Fibroblast of skin of abdomen (primary cell): ENCODE measurements at regions not wholly inside any gene's neighbourhood (a gene's known extent, or its start where the extent isn't known, plus 50 kb on each side); places are given as distances from the start of the nearest gene placed in this dataset.

ENCODE experiments used
- DNase-seq: peaks from one replicate; pipeline ENCODE4 v3.0.0-alpha.2; 2013

DNA sequence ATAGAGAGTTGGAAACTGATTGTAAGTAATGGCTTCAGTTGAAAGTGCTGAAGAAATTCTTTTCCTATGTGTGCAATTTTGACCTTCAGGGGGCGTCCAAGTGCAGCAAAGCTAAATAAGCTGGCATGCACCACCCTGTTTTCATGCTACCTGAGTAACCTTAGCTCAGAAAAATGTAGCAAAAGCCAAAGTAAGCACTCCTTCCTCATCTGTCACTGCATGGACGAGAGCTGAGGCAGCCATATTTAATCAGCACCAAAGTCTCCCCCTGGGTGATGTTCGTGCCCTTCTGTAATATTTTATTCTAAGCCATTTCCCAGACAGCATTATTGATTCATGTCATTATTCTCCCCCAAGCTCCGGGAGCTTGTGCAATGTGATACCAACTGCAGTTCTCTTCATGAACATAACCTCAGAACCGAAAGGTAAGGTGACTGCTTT lies 123.1 kb downstream of the RPS12 start:
- no peak for DNase-seq

DNA sequence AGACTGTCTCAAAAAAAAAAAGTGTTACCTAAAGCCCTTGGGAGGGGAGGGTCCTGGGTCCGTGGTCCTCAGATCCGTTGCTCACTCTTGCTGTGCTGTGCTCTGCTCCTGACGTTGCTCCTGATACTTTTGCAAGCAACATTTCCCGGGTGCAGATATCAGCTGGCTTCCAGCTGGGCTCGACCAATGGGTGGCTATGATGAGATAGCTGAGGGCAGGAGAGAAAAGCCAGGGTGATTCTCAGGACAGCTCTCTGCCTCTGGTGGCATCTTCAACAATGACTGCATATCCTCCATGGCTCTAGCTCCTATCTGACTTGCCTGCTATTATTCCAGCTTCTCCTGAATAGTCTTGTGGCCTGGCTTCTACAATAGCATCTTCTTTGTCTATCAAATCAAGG lies 134.5 kb downstream of the RPS12 start:
- no peak for DNase-seq

DNA sequence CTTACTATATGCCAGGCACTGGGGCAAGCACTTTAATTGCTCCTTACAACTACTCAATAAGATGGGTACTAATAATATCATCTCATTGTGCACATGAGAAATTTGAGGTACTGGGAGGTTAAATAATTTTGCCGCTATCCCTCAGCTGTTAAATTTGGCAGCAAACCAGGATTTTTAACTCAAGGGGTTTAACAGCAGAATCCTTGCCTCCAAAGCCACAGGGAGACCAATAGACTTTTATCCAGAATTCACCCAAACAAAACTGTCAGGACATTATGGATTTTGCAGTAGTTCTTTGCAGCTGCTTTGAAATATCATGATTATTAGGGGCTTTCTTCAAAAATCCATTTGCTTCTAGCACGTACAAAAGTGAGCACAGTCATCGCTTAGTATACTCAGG lies 136.2 kb downstream of the RPS12 start:
- DNase-seq = no peak

- DNase-seq = peak; percentile 20
These were observed 137.9 kb downstream of the RPS12 start for GRCh38 chr6:132952031-132952867.

GRCh38 chr6:132952986-132953385 lies 138.6 kb downstream of the RPS12 start:
- DNase-seq = no peak

- DNase-seq = no peak
These were observed 139.9 kb downstream of the RPS12 start for GRCh38 chr6:132954222-132954621.

GRCh38 chr6:132954936-132955335 lies 140.6 kb downstream of the RPS12 start:
- no peak for DNase-seq

- DNase-seq = no peak
These were observed 145.4 kb downstream of the RPS12 start for GRCh38 chr6:132959639-132960326.

DNA sequence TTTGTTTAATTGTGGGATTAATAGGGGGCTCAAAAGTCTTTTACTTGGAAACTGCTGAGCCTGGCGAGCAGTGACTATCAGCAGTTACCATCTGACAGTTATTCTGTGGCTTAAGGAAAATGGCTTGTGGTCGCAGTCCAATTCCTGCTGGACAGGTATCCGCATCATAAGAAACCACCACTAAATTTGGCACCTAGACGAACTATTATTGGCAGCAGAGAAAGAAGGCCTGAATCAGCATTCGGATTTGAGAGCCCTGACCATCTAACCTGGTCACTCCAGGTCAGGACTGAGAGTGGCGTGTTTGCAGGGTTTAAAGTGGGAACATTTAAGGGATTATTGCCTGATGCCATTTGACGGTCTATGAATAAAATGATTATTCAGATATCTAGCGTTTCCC lies 146.4 kb downstream of the RPS12 start:
- no peak for DNase-seq

DNA sequence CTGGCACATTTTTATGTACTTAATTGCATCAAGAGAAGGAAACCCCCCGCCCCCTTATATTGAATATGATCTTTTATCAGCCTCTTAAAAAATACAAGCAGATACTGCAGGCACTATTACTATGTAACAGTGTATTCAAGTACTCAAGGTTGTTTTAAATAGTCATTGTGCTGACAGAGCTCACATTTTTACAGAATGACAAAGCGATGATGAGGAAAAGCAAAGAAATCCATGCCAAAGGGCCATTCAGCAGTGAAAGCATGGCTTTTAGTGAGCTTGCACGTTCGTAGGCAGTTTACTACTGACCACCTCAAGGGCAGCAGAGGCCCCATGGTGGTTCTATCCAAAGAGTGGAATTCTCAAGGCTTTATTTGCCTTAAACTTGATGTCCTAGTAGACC lies 146.8 kb downstream of the RPS12 start:
- DNase-seq = peak; percentile 77

GRCh38 chr6:132961610-132962009 lies 147.2 kb downstream of the RPS12 start:
- DNase-seq = no peak

DNA sequence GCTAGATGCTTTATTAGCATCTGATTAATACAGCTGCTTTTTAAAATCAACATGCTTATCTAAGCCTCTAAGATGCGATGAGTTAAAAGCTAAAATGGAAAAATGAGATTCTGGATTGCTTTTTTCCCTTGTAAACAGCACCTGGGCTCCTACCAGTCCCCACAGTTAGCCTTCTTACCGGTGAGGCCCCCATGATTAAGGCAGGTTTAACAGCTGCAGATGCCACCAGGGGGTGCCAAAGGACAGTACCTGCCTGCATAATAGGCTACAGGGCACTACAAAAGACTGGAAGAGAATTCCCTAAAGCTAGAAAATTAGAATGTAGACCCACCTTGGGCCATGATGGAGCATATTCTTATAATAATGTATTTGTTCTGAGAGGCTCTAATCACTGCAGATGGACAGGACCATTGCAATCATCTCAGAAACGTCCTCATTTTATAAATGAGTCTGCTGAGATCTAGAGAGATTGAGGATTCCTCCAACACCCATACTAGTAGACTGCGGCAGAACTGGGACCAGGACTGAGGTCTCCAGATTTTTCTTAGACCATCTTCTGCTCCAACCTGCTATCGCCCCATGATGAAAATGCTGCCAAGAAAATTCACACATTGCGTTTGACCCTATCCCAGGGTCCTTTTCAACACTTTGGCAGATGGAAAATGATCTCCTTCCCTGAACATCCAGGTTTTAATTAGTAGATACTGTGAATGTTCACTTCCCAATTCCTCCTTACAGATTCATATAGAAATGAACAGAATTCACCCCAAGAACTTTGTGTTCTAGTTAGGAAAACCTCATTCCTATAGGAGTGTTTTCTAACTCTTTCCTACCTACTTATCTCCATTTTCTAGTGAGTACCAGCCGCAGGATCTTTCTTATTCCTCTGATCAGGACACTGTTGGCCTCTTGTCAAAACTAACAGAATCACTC lies 148.8 kb downstream of the RPS12 start:
- peak; percentile 50 for DNase-seq

DNA sequence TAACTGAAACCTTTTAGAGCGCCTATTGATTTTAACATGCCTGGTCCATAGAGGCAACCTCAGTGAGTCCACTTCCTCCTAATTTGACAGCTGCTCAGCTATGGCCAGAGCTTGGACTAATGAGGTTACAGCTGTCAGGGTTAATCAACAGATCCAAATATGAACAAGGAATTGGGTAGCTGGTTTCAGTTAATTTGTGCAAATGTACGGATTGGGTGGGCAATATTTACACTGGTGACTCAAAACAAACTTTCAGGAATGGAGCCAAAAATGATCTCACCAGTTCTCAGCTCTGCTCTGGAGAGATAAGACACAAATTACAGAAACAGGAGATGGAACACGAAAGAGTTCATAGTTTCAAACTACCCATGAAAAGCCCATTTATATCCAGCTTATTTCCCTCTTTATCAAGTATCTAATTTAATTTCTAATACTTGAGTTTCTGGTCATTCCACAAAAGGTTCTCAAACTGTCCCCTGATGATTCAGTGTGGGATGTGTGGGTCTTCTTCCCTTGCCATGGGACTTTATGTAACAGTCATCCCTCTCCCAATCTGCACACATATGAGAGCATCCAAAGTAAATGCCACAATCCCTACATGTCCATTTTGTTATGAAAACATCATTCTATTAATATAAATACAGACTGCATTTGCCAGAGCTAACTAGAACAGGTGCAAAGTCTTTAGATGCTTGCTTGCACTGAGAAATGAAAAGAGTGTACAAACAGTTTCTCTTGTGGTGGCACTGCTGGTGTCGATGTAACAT lies 149.9 kb downstream of the RPS12 start:
- peak; percentile 29 for DNase-seq

GRCh38 chr6:132964868-132965382 lies 150.6 kb downstream of the RPS12 start:
- no peak for DNase-seq

DNA sequence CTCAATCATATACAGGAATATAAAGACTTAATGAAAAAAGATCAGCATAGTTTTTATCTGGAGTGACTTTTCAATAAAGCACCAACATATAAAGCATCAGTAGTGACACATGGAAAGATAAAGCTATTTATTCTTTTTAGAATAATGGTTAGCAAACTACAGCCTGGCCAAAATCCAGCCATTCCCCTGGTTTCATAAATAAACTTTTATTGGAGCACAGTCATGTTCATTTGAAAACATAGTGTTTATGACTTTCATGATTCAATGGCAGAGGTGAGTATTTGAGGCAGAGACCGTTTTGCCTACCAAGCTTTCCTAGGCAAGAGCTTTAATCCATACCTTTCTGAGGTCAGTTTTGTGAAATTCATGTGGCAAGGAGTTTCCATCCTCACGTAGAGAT lies 153.5 kb downstream of the RPS12 start:
- no peak for DNase-seq

DNA sequence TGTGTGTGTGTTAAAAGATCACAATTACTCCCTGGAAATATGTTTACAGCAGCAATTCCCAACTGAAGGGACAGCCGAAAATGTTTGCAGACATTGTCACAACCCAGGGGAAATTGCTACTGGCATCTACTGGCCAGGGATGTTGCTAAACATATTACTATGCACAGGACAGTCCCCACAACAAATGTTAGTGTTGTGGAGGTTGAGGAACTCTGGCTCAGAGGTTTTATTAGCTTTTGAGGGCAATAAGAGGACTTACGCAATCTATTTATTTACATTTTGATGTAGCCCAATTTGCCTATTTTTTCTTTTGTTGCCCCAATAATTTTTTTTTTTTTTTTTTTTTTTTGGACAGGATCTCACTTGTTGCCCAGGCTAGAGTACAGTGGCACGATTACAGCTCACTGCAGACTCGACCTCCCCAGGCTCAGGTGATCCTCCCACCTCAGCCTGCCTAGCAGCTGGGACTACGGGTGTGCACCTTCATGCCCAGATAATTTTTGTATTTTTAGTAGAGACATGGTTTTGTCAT lies 154.1 kb downstream of the RPS12 start:
- no peak for DNase-seq

DNA sequence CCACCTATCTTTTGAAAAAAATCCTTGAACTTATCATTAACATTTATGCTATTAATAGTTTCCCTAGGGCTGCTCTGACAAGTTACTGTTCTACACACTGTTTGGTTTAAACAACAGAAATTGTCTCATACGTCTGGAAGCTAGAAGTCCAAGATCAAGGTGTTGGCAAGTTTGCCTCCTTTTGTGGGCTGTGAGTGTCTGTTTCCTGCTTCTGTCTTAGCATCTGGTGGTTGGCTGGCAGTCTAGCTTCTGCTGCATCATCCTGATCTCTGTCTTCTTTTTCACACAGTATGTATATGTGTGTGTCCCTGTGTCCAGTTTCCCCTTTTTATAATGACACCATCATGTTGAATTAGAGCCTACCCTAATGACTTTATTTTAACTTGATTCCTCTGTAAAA lies 154.8 kb downstream of the RPS12 start:
- peak; percentile 13 for DNase-seq

DNA sequence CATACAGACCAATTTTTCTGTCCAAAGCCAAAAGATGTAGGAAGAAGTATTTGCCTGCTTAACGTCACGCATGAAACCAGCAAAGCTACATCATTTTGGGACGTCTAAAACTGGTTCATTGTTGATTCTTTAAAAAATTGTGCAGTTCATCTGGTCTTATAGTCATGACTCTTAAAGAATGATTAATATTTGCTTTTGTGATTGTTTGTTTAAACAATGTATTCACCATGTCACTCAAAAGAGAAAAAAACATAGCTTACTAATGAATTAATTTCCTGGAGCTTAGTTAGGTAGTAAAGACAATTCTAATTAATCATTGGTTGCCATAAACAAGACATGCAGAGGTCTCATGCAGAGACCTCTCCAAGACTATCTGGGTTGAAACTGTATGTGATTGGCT lies 157.3 kb downstream of the RPS12 start:
- DNase-seq = no peak

DNA sequence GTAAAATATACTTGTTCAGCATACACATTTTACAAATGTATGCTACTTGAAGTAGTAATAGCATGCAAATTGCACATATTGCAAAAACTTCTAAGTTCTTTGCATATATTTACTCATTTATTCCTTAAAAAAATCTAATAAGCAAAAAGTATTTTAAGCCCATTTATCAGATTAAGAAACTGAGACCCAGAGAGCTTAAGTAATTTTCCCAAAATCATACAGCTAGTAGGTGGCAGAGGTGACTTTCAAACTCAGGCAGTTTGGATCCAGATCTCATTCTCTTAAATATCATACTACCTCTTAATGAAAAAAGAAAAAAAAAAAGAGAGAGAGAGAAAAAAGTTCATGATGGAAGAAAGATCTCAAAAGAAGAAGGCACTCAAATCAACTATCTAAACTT lies 157.9 kb downstream of the RPS12 start:
- no peak for DNase-seq

GRCh38 chr6:132972971-132973370 lies 158.6 kb downstream of the RPS12 start:
- no peak for DNase-seq

DNA sequence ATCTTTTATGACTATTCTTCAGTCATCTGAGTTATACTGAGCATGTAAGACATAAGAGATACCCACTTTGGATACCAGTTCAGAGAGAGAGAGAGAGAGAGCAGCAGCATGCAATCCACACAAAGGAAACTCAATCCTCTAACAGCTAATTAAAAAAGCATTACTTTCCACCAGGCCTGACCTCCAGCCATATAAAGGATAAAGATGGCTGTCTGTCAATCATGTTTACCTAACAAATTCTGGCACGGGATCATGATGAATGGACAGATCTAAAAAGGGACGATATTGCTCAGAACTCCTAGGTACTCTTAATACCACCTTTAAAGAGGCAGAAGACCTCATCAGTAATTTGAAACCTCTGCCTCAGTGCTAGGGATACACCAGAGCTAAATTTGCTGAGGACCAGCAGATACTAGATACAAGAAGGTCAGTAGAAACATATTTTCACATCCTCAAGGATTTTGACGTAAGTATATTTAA lies 159.2 kb downstream of the RPS12 start:
- no peak for DNase-seq

DNA sequence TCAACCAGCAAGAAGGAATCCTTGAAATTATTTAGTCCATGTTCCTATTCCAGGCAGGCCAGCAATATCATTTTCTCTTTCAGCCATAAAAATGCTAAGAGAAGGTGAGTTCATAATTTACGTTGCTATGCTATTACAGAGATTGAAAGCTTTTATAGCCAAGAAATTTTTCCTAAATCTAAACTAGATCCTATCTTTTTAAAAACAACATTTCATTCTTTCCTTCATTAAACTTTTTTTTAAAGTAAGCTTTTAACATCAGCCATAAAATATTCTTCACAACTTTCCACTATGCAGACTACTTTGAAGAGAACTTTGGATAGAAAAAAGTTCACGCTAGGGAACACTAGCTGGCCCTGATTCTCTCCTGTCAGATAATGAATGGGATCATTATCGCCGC lies 159.8 kb downstream of the RPS12 start:
- DNase-seq = no peak
